Natural killer cell treated with Interleukin-12 subunit alpha and Interleukin-12 subunit beta and Interleukin-15 and Interleukin-18, amount 100 ng/mL, for 72 hours (primary cell): ENCODE measurements at regions not wholly inside any gene's neighbourhood (a gene's known extent, or its start where the extent isn't known, plus 50 kb on each side); places are given as distances from the start of the nearest gene placed in this dataset.
A peak's percentile ranks its signal among the peaks of the same experiment; 100 is the strongest.

ENCODE experiments used
- ATAC-seq, 2 donors: fragments of 150-1000 bp; cut with Tn5 transposase in 1 of 2; sonication (Bioruptor Pico), chemical (Tn5 transposase) in 1 of 2; 2 replicates each; pipeline ENCODE4 v1.10.0; 2021
- DNase-seq: peaks from one replicate; pipeline ENCODE4 v3.0.0; 2022; ENCODE audit warnings: low spot score
- H3K27ac Mint-ChIP-seq, 2 donors: 1 replicate in 1 of 2; 2 replicates in 1 of 2; pipeline ENCODE4 v1.8.0; 2022; ENCODE audit warnings: mixed read lengths in 2 of 2, mild to moderate bottlenecking in 1 of 2, moderate library complexity in 1 of 2
- H3K27me3 Mint-ChIP-seq, 2 donors: 1 replicate in 1 of 2; 2 replicates in 1 of 2; pipeline ENCODE4 v1.8.0; 2022; ENCODE audit warnings: mixed read lengths in 2 of 2
- H3K36me3 Mint-ChIP-seq: one replicate; pipeline ENCODE4 v1.8.0; 2022; ENCODE audit warnings: mixed read lengths
- H3K4me1 Mint-ChIP-seq, 2 donors: 1 replicate in 1 of 2; 2 replicates in 1 of 2; pipeline ENCODE4 v1.8.0; 2022; ENCODE audit warnings: low read depth in 2 of 2, mixed read lengths in 2 of 2, mild to moderate bottlenecking in 1 of 2
- H3K4me3 Mint-ChIP-seq: one replicate; pipeline ENCODE4 v1.8.0; 2022; ENCODE audit warnings: mixed read lengths
- H3K9me3 Mint-ChIP-seq: 2 replicates; pipeline ENCODE4 v1.8.0; 2022; ENCODE audit warnings: mixed read lengths

- peak overlapping the region; percentile 45 to 100 for H3K27ac Mint-ChIP-seq
- no peaks in the 10 kb centered on the region for H3K36me3 Mint-ChIP-seq
- H3K9me3 Mint-ChIP-seq, result no peaks in the 10 kb centered on the region
- ATAC-seq (no peak), DNase-seq (no peak)
- H3K27me3 Mint-ChIP-seq, result no peaks in the 10 kb centered on the region
- no peak overlapping the region for H3K4me3 Mint-ChIP-seq
- peaks cover 22 to 30% of the 10 kb centered on the region in 2 donors for H3K4me1 Mint-ChIP-seq
These were observed 64.0 kb upstream of the KLF6 start for GRCh38 chr10:3848775-3849635.

GRCh38 chr10:3848005-3848774, 63.2 kb upstream of the KLF6 start:
- H3K4me3 Mint-ChIP-seq, result no peak overlapping the region
- peaks cover 22 to 28% of the 10 kb centered on the region in 2 donors for H3K4me1 Mint-ChIP-seq
- ATAC-seq (no peak), DNase-seq (no peak)
- no peaks in the 10 kb centered on the region for H3K36me3 Mint-ChIP-seq
- no peaks in the 10 kb centered on the region for H3K27me3 Mint-ChIP-seq
- H3K27ac Mint-ChIP-seq, result no peak overlapping the region
- H3K9me3 Mint-ChIP-seq, result peaks cover 2% of the 10 kb centered on the region

- H3K4me3 Mint-ChIP-seq, result no peak overlapping the region
- no peak overlapping the region for H3K27ac Mint-ChIP-seq
- H3K4me1 Mint-ChIP-seq, result peaks cover 15 to 24% of the 10 kb centered on the region in 2 donors
- no peaks in the 10 kb centered on the region for H3K27me3 Mint-ChIP-seq
- DNase-seq (no peak), ATAC-seq (no peak)
- H3K36me3 Mint-ChIP-seq, result no peaks in the 10 kb centered on the region
- H3K9me3 Mint-ChIP-seq, result peaks cover 7% of the 10 kb centered on the region
These were observed 61.7 kb upstream of the KLF6 start for GRCh38 chr10:3846736-3847135.

GRCh38 chr10:3844491-3845025, 59.5 kb upstream of the KLF6 start:
- no peak for ATAC-seq
- H3K27me3 Mint-ChIP-seq, result no peaks in the 10 kb centered on the region
- no peak overlapping the region for H3K4me3 Mint-ChIP-seq
- H3K27ac Mint-ChIP-seq, result no peak overlapping the region
- no peaks in the 10 kb centered on the region for H3K36me3 Mint-ChIP-seq
- DNase-seq, result no peak
- H3K9me3 Mint-ChIP-seq, result peaks cover 7% of the 10 kb centered on the region
- peaks cover 0 to 14% of the 10 kb centered on the region in 2 donors for H3K4me1 Mint-ChIP-seq

GRCh38 chr10:3838460-3839437, 53.7 kb upstream of the KLF6 start:
- Mint-ChIP-seq H3K36me3 (no peaks in the 10 kb centered on the region), H3K4me1 (peaks cover 38 to 43% of the 10 kb centered on the region in 2 donors)
- no peak for ATAC-seq

GRCh38 chr10:3837647-3838459, 52.8 kb upstream of the KLF6 start:
- H3K27me3 Mint-ChIP-seq, result no peaks in the 10 kb centered on the region
- DNase-seq, result no peak
- H3K9me3 Mint-ChIP-seq, result peaks cover 4% of the 10 kb centered on the region
- H3K36me3 Mint-ChIP-seq, result no peaks in the 10 kb centered on the region
- peak overlapping the region; percentile 84 for H3K4me3 Mint-ChIP-seq
- peak overlapping the region; percentile 90 to 98 for H3K27ac Mint-ChIP-seq
- peaks cover 40 to 44% of the 10 kb centered on the region in 2 donors for H3K4me1 Mint-ChIP-seq
- ATAC-seq, result no peak

More at GRCh38 chr10:3838460-3839437, 53.7 kb upstream of the KLF6 start:
- no peaks in the 10 kb centered on the region for H3K27me3 Mint-ChIP-seq
- H3K27ac Mint-ChIP-seq, result peak overlapping the region in 1 of 2 donors; percentile 98
- no peak overlapping the region for H3K4me3 Mint-ChIP-seq
- peaks cover 7% of the 10 kb centered on the region for H3K9me3 Mint-ChIP-seq
- no peak for DNase-seq

- Mint-ChIP-seq H3K4me1 (peaks cover 47 to 49% of the 10 kb centered on the region in 2 donors), H3K9me3 (no peaks in the 10 kb centered on the region), H3K4me3 (peak overlapping the region; percentile 84), H3K27me3 (no peaks in the 10 kb centered on the region), H3K36me3 (no peaks in the 10 kb centered on the region), H3K27ac (peak overlapping the region; percentile 90 to 98)
- DNase-seq, result no peak
- peak; percentile 95 to 97 for ATAC-seq
These were observed 51.3 kb upstream of the KLF6 start for GRCh38 chr10:3836222-3836820.

- peaks cover 45 to 49% of the 10 kb centered on the region in 2 donors for H3K4me1 Mint-ChIP-seq
- H3K4me3 Mint-ChIP-seq, result peak overlapping the region; percentile 84
- peak; percentile 56 to 83 for ATAC-seq
These were observed 50.8 kb upstream of the KLF6 start for GRCh38 chr10:3835770-3836169.

GRCh38 chr10:3834947-3835346, 49.9 kb upstream of the KLF6 start:
- peaks cover 41 to 49% of the 10 kb centered on the region in 2 donors for H3K4me1 Mint-ChIP-seq
- H3K4me3 Mint-ChIP-seq, result no peak overlapping the region
- H3K27me3 Mint-ChIP-seq, result no peaks in the 10 kb centered on the region
- H3K9me3 Mint-ChIP-seq, result no peaks in the 10 kb centered on the region
- no peaks in the 10 kb centered on the region for H3K36me3 Mint-ChIP-seq
- peak overlapping the region in 1 of 2 donors; percentile 89 for H3K27ac Mint-ChIP-seq
- DNase-seq (no peak), ATAC-seq (no peak)

More at GRCh38 chr10:3835770-3836169, 50.8 kb upstream of the KLF6 start:
- no peaks in the 10 kb centered on the region for H3K9me3 Mint-ChIP-seq
- no peaks in the 10 kb centered on the region for H3K36me3 Mint-ChIP-seq
- peak overlapping the region; percentile 90 to 98 for H3K27ac Mint-ChIP-seq
- peak; percentile 66 for DNase-seq
- H3K27me3 Mint-ChIP-seq, result no peaks in the 10 kb centered on the region
